ENCODE measurements at regions not wholly inside any gene's neighbourhood (a gene's known extent, or its start where the extent isn't known, plus 50 kb on each side); places are given as distances from the start of the nearest gene placed in this dataset.

GRCh38 chr3:84109911-84110310, 848.9 kb upstream of the CADM2 start:
- TF ChIP-seq CTCF (IDR thresholded peaks at IDR 0.05; ENCODE audit: insufficient read depth, low read depth, low read length) (no peak), EZH2 (IDR thresholded peaks at IDR 0.05; ENCODE audit: insufficient read depth, low read length) (no peak)
